ENCODE measurements at regions not wholly inside any gene's neighbourhood (a gene's known extent, or its start where the extent isn't known, plus 50 kb on each side); places are given as distances from the start of the nearest gene placed in this dataset.
A peak's percentile ranks its signal among the peaks of the same experiment; 100 is the strongest.

- DNase-seq (ENCODE audit: extremely low read depth, low read depth): no peak
- peak overlapping the region; percentile 25 for H3K4me3 ChIP-seq (replicated peaks; ENCODE audit: low read depth, low read length)
- no peak for TF ChIP-seq CTCF (IDR thresholded peaks at IDR 0.05; ENCODE audit: low read depth, low read length, missing control alignments)
These were observed 291.8 kb upstream of the MARCKS start for GRCh38 chr6:113565306-113565705.

GRCh38 chr6:113570161-113570560 is 287.0 kb upstream of the MARCKS start:
- TF ChIP-seq CTCF (IDR thresholded peaks at IDR 0.05; ENCODE audit: low read depth, low read length, missing control alignments): no peak
- no peak for DNase-seq (ENCODE audit: extremely low read depth, low read depth)
- H3K4me3 ChIP-seq (replicated peaks; ENCODE audit: low read depth, low read length): no peak overlapping the region

- no peak for TF ChIP-seq CTCF (IDR thresholded peaks at IDR 0.05; ENCODE audit: low read depth, low read length, missing control alignments)
- DNase-seq (ENCODE audit: extremely low read depth, low read depth): no peak
- no peak overlapping the region for H3K4me3 ChIP-seq (replicated peaks; ENCODE audit: low read depth, low read length)
These were observed 286.5 kb upstream of the MARCKS start for GRCh38 chr6:113570641-113571040.

GRCh38 chr6:113574147-113574546 is 283.0 kb upstream of the MARCKS start:
- TF ChIP-seq CTCF (IDR thresholded peaks at IDR 0.05; ENCODE audit: low read depth, low read length, missing control alignments): no peak
- DNase-seq (ENCODE audit: extremely low read depth, low read depth): no peak
- no peak overlapping the region for H3K4me3 ChIP-seq (replicated peaks; ENCODE audit: low read depth, low read length)

- no peak overlapping the region for H3K4me3 ChIP-seq (replicated peaks; ENCODE audit: low read depth, low read length)
- DNase-seq (ENCODE audit: extremely low read depth, low read depth): no peak
- TF ChIP-seq CTCF (IDR thresholded peaks at IDR 0.05; ENCODE audit: low read depth, low read length, missing control alignments): no peak
These were observed 280.8 kb upstream of the MARCKS start for GRCh38 chr6:113576310-113576709.

- H3K4me3 ChIP-seq (replicated peaks; ENCODE audit: low read depth, low read length): no peak overlapping the region
- DNase-seq (ENCODE audit: extremely low read depth, low read depth): no peak
- TF ChIP-seq CTCF (IDR thresholded peaks at IDR 0.05; ENCODE audit: low read depth, low read length, missing control alignments): no peak
These were observed 278.5 kb upstream of the MARCKS start for GRCh38 chr6:113578691-113579090.

- no peak for TF ChIP-seq CTCF (IDR thresholded peaks at IDR 0.05; ENCODE audit: low read depth, low read length, missing control alignments)
- no peak overlapping the region for H3K4me3 ChIP-seq (replicated peaks; ENCODE audit: low read depth, low read length)
- no peak for DNase-seq (ENCODE audit: extremely low read depth, low read depth)
These were observed 272.4 kb upstream of the MARCKS start for GRCh38 chr6:113584767-113585166.
